Iris pigment epithelial cell (primary cell): ENCODE measurements at regions not wholly inside any gene's neighbourhood (a gene's known extent, or its start where the extent isn't known, plus 50 kb on each side); places are given as distances from the start of the nearest gene placed in this dataset.
"Not testable (repeated sequence)": the region's sequence is repeated elsewhere in the genome, so short reads cannot be mapped to it uniquely, and the experiment has no call there.

Experiments used
- DNase-seq: peaks from one replicate; pipeline ENCODE4 v3.0.0-alpha.2; 2011; ENCODE audit warnings: low read depth

DNA sequence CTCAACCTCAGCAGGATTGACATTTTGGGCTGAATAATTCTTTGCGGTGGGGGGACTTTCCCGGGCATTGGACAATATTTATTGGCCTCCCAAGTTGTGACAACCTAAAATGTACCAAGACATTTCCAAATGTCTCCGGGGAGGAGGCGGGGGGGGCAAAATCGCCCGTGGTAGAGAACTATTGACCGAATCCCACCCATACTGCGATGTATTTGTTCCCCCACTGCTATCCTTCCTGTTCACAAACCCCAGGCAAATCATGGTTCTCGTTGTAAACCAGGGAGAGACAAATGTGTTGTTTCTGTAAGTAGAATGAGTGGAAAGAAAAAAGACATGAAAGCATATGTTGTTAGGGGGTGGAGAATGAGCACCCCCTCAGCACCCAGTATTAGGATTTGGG lies 141.9 kb downstream of the PSAT1 start:
- DNase-seq: no peak

DNA sequence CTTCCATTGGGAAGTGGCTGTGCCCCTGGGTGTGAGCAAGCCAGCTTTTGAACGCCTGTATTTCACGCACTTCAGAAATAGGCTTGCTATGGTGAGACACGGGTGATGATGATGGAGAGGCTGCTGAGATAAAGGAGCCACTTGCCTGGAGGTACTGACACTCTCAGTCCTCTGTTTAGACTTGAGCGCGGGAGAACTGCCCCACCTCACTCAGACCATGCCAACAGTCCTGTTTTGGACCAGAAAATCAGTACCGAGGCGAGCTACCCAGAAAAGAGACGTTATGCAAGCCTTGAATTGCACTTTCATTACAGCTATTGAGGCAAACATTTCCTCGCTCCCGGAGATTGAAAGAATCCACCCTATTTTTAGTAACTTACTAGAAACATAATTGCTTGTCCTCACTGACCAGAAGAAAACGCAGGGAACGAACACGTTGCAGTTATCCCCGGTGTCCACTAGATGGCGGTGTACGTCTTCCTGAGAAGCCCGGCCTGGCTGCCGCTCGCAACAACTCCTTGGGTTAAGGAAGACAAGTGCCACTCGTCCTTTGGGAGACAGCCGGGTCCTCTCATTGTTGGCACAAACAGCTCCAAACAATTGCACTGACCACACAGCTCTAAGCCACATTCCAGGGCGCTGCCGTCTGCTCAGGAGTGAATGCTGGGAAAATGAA lies 142.4 kb downstream of the PSAT1 start:
- peak; percentile 89 for DNase-seq

DNA sequence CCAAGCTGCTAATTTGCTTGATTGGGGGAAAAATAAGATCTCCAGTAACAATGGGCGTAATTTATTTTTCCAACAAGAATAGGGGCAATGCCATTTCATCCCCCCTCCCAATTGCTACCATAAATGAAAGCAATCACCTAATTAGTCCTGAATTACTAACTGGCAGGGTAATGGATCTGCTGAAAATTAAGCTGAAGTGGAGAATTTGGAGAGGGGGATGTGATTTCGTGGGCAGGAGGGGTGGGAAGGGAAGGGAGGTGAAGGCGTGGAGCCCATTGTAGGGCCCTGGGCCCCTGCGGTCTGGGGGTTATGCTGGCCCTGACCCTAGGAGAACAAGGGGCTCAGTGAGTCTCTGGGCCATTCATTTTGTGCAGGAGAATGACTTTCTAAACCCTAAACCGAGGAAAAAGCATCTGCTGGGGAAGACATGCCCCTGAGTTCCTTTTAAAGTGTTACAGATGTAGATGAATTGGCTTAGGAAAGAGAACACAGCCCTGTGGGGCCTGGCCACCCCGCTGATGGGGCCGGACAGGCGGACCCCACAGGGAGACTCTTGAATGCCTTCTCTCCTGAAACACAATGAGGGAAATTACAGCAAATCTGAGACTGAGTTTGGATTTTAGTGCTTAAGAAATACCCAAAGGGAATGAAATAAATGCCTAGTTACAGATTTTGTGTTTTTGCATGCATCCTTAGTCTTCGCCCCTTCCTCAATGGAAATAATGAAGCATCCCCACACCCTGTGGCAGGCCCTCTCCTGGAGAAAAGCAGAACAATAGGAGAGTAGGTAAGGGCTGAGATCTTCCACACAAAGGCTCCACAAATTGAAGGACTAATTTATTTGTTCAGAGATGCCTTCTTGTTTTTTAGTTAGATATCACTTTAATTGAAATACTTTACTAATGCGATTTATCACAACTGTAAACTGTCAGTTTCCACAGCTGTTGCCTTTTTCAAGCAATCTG lies 143.2 kb downstream of the PSAT1 start:
- no peak for DNase-seq

DNA sequence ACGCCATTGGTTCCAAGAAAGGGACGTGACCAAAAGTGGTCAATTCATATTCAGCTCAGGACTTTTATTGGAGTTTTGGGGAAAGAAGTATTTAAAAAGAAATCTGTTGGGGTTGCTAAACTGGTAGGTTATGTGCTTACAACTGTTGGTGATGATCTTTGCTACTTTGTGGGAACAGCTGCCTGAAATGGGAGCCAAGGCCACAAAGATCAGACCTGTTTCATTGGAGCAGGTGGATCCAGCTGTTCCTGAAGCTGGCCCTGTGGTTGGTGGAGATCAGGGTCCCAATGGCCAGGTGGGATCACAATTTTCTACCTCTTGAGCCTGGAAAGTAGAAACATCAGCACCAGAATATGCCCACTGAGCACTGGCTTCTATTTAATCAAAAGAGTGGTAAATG lies 144.5 kb downstream of the PSAT1 start:
- DNase-seq: no peak

DNA sequence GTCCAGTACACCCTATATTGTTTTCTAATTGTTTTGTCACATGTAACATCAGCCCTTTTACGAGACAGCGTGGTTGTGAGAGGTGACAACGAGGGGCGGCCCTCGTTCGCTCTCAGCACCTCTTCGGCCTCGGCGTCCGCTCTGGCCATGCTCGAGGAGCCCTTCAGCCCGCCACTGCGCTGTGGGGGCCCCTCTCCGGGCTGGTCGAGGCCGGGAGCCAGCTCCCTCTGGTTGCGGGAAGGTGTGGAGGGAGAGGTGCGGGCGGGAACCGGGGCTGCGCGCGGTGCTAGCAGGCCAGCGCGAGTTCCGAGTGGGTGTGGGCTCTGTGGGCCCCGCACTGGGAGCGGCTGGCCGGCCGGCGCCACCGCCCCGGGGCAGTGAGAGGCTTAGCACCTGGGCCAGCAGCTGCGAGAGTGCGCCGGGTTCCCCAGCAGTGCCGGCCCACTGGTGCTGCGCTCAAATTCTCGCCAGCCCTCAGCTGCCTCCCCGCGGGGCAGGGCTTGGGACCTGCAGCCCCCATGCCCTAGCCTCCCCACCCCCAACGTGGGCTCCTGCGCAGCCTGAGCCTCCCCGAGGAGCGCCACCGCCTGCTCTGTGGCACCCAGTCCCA lies 145.0 kb downstream of the PSAT1 start:
- no peak for DNase-seq

DNA sequence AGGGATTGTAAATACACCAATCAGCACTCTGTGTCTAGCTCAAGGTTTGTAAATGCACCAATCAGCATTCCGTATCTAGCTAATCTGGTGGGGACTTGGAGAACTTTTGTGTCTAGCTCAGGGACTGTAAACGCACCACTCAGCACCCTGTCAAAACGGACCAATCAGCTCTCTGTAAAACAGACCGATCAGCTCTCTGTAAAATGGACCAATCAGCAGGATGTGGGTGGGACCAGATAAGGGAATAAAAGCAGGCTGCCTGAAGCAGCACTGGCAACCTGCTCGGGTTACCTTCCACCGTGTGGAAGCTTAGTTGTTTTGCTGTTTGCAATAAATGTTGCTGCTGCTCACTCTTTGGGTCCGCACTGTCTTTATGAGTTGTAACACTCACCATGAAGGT lies 145.7 kb downstream of the PSAT1 start:
- DNase-seq: not testable (repeated sequence)

DNA sequence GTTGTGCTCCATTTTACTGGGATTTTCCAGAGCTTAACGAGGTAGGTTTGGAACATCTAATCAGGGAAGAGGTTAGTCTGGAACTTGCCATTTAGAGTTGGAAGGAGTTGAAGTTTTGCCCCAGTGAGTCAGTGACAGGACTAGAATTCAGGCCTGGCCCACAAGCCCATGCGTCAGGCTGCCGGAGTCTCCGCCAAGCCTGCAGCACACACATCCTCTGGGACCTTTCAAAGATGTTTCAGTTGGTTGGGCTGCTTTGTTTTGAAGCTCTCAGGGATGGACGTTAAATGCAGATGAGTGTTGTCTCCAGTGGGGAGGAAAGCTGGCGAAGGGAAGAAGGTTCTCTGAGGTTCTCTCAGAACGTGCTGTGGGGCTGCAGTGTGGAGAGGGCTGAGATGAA lies 147.0 kb downstream of the PSAT1 start:
- no peak for DNase-seq

DNA sequence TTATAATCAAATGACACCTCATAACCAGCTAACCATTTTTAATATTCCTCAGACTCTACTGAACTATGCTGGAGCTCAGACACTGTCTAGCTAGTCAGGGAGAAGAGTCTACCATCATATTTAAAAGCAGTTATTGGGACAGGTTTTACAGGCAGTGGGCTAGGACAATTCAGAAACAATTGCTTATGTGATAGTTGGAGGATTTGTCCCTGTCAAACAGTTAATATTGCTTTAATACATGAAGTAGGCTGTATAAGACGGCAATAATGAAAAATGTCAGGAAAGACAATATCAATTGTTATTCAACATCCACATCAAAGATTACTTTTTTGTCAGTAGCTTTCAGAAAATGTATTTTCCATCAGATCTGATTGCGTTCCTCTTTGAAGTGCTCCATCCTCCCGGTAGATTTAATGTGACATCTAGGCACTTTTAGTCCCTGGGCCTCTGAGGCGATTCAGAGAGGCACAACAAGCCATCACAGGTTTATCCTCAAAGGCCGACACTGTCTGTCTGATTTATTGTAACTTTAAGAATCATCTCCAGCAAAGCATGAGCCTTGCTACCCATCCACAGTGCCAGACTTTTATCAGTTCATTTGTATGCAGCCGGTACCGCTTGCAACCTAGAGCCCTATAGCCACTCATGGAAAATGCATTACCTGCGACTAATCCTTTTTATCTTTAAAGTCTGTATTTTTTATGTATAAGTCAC lies 152.2 kb downstream of the PSAT1 start:
- no peak for DNase-seq

DNA sequence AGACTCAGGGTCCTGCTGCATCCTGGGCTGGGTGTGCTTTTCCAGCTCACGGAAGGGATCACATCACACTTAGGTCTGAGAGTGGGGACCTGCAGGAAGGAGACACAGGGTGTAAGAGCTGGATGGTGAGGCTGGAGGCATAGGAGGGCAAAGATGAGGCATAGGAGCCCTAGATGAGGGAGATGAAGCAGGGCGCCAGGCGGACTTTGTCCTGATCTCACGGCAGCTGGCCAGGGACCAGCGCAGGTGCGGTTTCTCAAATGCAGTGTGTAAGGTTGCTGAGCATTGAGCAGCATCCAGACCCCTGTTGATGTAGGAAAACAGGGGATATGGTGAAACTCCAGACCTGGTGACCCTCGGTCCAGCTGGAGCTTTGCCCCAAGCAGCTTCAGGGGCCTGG lies 156.5 kb downstream of the PSAT1 start:
- DNase-seq: no peak

DNA sequence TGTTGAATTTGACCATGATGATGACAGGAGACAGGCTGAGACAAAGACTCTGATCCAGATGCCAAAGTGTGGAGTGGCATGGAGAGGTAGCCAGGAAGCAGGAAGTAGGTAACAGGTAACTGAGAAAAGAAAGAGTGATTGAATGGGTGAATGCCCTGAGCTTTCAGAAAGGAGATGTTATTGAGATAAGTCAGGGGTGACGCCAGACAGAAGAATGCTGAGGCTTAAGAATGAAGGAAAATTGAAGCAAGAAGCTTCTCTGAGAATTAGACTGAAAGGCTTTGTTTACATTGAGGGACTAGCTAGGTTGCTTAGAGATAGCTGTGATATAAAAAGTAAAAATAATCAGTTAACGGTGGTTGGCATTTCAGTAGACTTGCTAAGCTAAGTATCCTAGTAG lies 165.7 kb downstream of the PSAT1 start:
- DNase-seq: peak; percentile 73

DNA sequence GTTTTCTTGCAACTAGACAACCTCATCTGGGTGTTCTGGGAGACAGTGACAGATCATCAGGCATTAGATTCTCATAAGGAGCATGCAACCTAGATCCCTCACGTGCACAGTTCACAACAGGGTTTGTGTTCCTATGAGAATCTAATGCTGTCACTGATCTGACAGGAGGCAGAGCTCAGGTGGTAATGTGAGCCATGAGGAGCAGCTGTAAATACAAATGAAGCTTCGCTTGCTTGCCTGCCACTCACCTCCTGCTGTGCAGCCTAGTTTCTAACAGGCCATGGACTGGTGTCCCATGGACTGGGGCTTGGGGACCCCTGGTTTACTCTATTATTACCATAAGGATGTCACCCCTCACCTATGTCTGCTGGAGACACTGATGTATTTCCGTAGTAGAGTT lies 166.8 kb downstream of the PSAT1 start:
- no peak for DNase-seq

DNA sequence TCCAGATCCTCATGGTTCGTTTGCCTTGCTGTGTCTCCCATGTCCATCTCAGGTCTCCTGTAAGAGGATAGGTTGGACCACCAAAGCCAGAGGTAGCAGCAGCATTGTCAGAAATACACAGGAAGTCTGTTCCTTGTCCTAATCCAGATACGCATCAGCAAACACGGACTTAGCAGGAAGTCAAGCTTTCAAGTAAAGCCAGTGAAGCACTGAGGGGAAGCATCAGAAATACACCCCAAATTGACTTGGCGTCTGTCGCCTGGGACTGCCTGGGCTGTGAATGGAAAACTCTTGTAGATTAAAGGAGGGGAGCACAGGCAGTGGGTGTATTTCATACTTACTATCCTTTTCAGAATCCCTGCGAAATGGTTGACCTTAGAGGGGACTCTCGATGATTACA lies 171.3 kb downstream of the PSAT1 start:
- peak; percentile 2 for DNase-seq

DNA sequence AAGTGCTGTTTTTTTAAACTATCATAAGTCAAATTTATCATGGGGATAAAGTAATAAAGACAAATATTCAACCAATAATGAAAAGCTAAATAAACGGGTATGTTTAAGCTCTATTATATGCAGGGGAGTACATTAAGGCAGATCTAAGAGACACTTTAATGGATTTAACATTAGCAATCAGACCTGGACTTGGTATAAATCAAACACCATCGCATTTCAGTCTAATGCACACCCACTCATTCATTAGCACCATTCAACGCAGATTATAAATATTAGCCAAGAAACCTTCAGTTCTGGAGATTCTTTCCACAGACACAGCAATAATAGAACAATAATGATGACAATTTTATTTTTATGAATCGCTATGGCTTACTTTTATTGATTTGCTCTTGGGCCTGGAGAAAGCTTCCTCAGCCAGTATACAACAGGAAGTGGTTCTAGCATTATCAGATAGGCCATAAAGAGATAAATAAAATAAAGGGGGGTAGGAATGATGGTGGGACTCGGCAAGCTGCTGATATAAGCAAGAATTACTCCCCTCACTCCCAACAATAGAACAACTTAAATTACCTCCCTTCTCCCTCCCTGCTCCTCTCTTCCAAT lies 172.2 kb downstream of the PSAT1 start:
- DNase-seq: no peak

DNA sequence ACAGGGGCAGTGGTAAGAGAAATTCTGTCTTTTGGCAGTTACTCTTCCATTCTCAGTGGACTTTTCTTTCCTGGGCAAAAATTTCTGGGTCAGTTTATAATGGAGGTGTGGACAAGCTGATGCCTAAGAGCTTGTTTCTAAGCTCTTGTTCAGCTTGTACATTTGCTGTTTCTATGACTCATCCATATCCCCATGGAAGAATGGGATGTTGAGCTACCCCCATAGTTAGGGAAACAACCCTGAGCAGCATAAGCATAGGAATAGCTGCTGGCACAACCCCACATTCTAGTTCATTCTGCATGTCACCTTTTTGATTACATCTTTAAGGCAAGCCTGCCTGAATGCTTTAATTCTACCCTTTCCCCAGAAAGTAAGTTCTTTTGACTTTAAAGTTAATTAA lies 173.3 kb downstream of the PSAT1 start:
- no peak for DNase-seq

DNA sequence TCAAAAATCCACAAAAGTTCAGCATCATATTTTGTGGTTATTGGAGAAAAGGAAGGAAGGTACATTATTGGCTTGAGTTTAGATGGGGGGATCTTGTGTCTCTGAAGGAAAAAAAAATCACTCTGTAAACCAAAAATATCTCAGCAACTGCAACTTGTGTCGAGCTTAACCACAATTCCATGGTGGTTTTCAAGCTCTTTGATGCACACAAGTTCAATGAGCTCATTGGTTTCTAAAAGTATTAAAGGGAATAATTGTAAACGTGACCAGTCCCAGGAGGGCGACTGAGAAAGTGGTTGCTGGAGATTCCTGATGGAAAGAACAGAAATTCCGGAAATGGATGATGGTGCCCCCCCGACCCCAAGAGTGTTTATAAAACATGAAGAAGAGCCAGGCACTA lies 173.8 kb downstream of the PSAT1 start:
- no peak for DNase-seq

DNA sequence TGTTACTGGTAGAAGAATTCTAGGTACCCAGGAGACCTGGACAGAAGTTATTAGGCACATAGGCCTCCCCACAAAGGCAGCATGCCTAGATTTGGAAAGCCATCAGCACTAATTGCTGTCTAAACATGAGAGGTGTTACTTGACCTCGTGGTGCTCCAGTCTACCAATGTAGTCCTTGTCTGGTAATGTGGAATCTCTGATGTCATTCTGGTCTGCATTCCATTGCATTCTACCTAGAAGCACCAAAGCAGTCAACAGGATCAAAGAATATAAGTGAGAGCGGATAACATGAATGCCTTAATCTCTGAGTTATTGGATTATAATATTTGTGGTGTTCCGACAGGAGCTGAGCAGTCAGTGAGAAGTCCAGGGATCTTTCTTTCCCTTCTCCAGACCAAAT lies 175.2 kb downstream of the PSAT1 start:
- peak; percentile 5 for DNase-seq

DNA sequence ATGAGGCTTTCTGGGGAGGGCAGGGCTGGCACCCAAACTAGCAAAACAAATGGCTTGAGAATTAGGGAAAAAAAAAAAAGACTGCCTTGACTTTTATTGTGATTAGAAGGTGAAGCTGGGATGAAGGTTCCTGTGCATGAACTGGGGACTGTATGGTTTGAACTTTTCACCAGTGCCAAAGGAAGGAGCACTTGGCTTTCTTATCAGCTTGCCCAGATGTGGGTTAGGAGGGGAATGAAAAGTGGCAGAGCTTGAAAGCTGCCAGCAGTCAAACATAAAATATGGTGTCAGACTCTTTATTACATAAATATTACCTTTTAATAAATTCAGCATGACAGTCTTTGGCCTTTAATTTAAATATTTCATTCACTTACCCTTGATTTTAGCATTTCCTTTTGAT lies 182.5 kb downstream of the PSAT1 start:
- no peak for DNase-seq

DNA sequence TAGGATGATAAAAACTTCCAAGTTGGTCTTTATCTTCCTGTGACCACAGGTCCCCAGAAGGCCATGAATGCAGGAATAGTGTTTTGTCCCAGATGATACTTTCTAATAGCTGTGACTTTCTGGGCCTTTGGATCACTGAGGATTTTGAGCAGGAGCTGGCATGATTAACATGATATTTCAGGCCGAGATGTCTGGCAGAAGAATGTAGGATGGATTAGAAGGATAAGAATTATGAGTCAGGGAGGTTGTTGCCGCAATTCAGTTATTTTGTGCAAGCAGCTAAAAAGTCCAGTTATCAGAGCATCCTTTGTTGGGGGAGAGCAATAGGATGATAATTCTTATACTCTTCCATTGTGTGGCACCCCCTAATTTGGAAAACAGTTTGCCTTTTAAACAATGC lies 189.7 kb downstream of the PSAT1 start:
- peak; percentile 29 for DNase-seq

DNA sequence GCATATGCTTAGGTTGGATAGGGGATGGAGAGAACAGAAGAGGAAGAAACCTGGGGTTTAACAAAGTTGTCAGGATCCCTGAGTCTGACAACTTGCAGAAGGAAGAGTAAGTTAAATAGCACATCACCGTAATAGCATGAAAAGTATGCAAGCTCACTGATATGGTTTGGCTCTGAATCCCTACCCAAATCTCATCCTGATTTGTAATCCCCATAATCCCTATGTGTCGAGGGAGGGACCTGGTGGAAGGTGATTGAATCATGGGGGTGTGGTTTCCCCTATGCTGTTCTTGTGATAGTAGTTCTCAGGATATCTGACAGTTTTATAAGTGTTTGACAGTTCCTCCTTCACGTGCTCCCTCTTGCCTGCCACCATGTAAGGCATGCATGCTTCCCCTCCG lies 193.3 kb downstream of the PSAT1 start:
- peak; percentile 6 for DNase-seq

DNA sequence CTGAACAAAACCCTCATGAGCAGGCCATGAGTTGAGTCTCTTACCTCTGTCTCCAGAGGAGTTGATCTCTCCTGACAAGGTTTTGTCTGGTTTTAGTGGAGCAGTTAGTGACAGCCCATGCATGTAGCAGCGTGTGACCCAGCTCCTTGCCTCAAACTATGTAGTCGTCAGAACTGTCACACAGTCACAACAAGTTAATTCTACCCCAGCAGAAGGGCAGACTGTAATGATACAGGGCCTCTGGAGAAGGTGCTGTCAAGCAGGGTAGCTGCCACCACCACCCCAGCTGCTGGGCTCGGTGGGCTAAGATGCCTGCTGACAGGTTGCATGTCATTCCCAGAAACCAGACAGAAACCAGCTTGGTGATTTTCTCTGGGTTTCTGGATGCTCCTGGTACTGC lies 194.5 kb downstream of the PSAT1 start:
- DNase-seq: no peak

DNA sequence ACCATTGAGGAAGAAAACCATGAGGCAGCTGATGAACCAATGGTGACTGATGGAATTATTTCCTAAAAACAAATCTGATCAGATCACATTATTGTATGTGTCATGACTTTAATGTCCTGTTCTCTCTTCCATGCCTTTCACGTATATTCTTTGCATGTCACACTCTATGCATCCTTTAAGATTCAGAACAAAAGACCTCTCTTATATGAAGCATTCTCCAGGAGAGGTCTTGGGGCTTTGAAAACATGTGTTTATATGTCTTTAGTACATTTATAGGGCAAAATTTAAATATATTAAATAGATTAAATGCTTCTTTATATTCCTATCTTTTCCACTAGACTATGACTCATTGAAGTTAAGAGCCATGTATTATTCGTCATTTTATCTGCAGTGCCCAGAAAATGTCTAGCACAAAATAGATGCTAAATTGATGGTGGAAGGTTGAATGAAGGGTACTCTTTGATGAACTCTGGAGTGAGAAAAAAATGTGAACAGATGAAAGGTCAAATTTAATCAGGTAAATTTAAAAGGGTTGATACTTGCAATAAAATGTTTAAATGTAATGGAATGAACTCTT lies 196.3 kb downstream of the PSAT1 start:
- DNase-seq: no peak

DNA sequence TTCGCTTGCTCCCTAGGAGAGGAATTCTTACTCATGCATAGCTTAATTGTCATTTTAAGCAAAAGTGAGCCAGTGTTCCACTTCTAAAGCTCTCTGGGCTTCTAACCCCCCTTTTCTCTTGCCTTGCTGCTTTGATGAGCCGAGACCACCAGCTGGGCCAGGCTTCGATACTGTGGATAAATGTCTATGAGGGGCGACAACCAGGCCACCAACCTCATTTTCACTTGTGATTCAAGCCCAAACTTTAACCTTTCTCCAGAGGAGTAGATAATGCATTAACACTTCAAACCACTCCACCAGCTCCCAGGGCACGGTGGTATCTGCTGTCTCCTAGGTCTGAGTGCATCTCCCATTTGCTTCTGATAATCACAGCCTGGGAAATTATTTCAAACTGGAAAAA lies 205.6 kb downstream of the PSAT1 start:
- DNase-seq: no peak
